Lower lobe of right lung (tissue), 2 donors: ENCODE measurements at regions not wholly inside any gene's neighbourhood (a gene's known extent, or its start where the extent isn't known, plus 50 kb on each side); places are given as distances from the start of the nearest gene placed in this dataset.
"Not testable (repeated sequence)": the region's sequence is repeated elsewhere in the genome, so short reads cannot be mapped to it uniquely, and the experiment has no call there.

Source experiments
- ATAC-seq, 2 donors: fragments of 200-7000 bp; cut with Tn5 transposase; one replicate each; pipeline ENCODE4 v1.9.1; 2020 to 2022; ENCODE audit warnings: mild to moderate bottlenecking in 2 of 2, moderate library complexity in 2 of 2
- DNase-seq: peaks from one replicate; pipeline ENCODE4 v3.0.0-alpha.2; 2020
- H3K27ac ChIP-seq: fragments of 200-600 bp; one replicate; pipeline ENCODE4 v1.8.0; 2022
- H3K27me3 ChIP-seq: fragments of 200-600 bp; one replicate; pipeline ENCODE4 v1.8.0; 2022; ENCODE audit warnings: low read depth
- H3K36me3 ChIP-seq: fragments of 200-600 bp; one replicate; pipeline ENCODE4 v1.8.0; 2022; ENCODE audit warnings: mild to moderate bottlenecking
- H3K4me1 ChIP-seq: fragments of 200-600 bp; one replicate; pipeline ENCODE4 v1.8.0; 2022
- H3K4me3 ChIP-seq: fragments of 200-600 bp; one replicate; pipeline ENCODE4 v1.8.0; 2022; ENCODE audit warnings: mild to moderate bottlenecking
- H3K9me3 ChIP-seq: fragments of 200-600 bp; one replicate; pipeline ENCODE4 v1.8.0; 2022
- intact Hi-C: fragments of 100-400 bp; cut with DNase I; formaldehyde crosslinking; loops from one replicate; pipeline ENCODE4 v1.11.0; 2022
- TF ChIP-seq, protein P1 (sequence below): fragments of 200-600 bp; IDR thresholded peaks from one replicate; pipeline ENCODE4 v1.8.0; 2022; ENCODE audit warnings: antibody characterized with exemption, mild to moderate bottlenecking
- donor health status: DM: no; HTN: yes; CAD: no; lungs with severe emphysema.

GRCh38 chr3:102718651-102719050 is 283.8 kb downstream of the ZPLD1 start:
- Histone ChIP-seq H3K36me3 (no peaks in the 10 kb centered on the region), H3K27ac (no peak overlapping the region), H3K4me3 (no peak overlapping the region), H3K4me1 (no peaks in the 10 kb centered on the region), H3K9me3 (no peaks in the 10 kb centered on the region), H3K27me3 (no peaks in the 10 kb centered on the region)
- no peak for ATAC-seq
- TF ChIP-seq, protein P1, sequence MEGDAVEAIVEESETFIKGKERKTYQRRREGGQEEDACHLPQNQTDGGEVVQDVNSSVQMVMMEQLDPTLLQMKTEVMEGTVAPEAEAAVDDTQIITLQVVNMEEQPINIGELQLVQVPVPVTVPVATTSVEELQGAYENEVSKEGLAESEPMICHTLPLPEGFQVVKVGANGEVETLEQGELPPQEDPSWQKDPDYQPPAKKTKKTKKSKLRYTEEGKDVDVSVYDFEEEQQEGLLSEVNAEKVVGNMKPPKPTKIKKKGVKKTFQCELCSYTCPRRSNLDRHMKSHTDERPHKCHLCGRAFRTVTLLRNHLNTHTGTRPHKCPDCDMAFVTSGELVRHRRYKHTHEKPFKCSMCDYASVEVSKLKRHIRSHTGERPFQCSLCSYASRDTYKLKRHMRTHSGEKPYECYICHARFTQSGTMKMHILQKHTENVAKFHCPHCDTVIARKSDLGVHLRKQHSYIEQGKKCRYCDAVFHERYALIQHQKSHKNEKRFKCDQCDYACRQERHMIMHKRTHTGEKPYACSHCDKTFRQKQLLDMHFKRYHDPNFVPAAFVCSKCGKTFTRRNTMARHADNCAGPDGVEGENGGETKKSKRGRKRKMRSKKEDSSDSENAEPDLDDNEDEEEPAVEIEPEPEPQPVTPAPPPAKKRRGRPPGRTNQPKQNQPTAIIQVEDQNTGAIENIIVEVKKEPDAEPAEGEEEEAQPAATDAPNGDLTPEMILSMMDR, result no peak
- no peak for DNase-seq
- intact Hi-C loops, result no loop called here

DNA sequence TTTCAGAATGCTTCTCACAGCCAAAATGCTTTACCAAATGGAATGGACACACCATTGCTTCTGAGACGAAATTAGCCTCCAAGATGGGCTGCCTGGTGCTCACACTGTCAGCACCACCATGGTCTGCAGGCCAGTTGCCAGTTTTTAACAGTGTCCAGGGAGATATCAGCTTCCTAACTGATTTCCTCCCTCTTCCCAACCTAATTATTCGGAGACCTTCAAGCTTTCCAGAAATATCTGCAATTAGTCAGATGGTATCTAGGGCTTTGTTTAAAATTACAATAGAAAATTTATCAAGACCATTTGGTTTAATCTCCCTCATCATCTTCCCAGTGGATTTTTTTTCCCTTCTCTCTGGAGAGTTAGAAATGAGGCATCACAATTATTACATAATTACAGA is 287.5 kb downstream of the ZPLD1 start:
- Histone ChIP-seq H3K4me3 (no peak overlapping the region), H3K4me1 (no peaks in the 10 kb centered on the region), H3K9me3 (no peaks in the 10 kb centered on the region), H3K27me3 (no peaks in the 10 kb centered on the region), H3K36me3 (no peaks in the 10 kb centered on the region), H3K27ac (no peak overlapping the region)
- DNase-seq, result no peak
- intact Hi-C loops, result no loop called here
- TF ChIP-seq, protein P1, result no peak
- no peak for ATAC-seq

GRCh38 chr3:102727340-102727739 is 292.5 kb downstream of the ZPLD1 start:
- Histone ChIP-seq H3K4me1 (no peaks in the 10 kb centered on the region), H3K36me3 (no peaks in the 10 kb centered on the region), H3K4me3 (no peak overlapping the region), H3K9me3 (no peaks in the 10 kb centered on the region), H3K27me3 (no peaks in the 10 kb centered on the region), H3K27ac (no peak overlapping the region)
- DNase-seq (no peak), ATAC-seq (no peak)
- intact Hi-C loops, result no loop called here
- TF ChIP-seq, protein P1, result no peak

DNA sequence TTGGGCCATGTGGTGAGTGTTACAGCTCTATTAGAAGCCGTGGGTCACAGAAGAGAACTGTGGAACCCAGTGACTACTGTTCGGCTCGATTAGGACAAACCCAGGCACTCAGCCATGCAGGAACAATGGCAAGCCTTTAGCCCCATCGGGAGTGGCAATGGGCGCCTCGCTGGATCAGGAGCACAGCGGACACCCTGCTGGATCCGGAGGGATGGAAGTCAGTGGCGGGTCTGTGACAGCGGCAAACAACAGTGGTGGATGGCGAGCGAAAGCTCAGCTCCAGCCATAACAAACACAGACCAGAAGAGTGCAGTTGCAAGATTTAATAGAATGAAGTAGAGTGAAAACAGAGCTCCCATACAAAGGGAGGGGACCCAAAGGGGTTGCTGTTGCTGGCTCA is 297.8 kb downstream of the ZPLD1 start:
- H3K4me1 ChIP-seq, ATAC-seq, H3K27me3 ChIP-seq, H3K9me3 ChIP-seq, H3K36me3 ChIP-seq, DNase-seq, intact Hi-C loops, H3K27ac ChIP-seq, H3K4me3 ChIP-seq: not testable (repeated sequence)

DNA sequence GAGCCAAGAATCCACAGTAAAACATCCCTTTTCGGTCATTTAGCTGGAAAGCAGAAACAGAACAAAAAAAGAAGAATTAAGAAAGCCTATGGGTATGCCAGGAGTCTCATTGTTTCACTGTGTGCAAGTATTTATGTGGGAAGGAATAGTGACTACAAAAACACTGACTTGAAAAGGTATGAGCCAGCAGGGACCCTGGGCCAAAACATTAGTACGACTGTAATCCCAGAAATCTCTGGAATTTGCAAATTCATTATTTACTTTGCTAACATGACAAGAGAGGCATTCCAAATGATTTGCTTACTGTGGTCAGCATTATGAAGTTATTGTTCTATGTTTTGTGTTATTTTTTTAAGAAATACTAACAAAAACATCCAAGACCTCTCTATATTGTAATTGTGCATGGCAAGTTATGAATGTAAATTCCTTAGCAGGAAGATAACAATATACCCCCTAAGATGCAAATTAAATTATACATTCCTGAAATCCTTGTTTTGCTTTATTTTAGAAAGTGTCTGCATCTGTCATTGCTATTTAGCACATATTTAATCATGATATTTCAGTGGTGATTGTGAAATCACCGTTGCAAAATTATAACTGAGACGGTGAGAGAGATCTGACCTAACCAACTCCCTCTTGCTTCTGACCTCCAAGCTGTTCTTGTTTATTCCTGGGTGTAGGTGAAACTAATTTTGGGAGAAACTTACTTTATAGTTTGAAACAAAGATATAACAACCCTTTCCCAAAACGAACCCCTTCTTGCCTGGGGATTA is 299.2 kb downstream of the ZPLD1 start:
- no peak for DNase-seq
- Histone ChIP-seq H3K4me1 (peaks cover 5% of the 10 kb centered on the region), H3K27ac (no peak overlapping the region)

DNA sequence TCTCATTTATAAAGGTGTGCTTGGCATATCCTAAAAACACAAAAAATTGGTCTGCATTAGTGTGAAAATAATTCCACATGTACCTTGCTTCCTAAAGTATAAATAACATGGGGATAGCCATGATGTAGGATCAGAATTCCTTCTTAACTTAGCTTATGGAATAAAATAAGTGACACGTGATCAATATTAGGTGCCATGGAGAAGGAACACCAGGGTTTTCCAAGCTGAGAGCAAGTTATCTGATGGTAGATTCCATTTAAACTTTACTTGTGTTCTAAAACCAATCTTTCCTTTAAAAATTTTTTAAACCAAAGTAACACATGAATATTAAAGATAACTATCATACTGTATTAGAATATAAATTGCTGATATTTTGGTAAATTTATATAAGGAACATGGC is 300.5 kb downstream of the ZPLD1 start:
- H3K27me3 ChIP-seq, result no peaks in the 10 kb centered on the region
- H3K9me3 ChIP-seq, result no peaks in the 10 kb centered on the region
- intact Hi-C loops, result no loop called here
- no peak overlapping the region for H3K4me3 ChIP-seq
- TF ChIP-seq, protein P1, result no peak
- ATAC-seq (no peak), DNase-seq (no peak)
- peaks cover 5% of the 10 kb centered on the region for H3K4me1 ChIP-seq
- H3K36me3 ChIP-seq, result no peaks in the 10 kb centered on the region
- H3K27ac ChIP-seq, result no peak overlapping the region

More for the DNA sequence above, 299.2 kb downstream of the ZPLD1 start:
- Histone ChIP-seq H3K4me3 (no peak overlapping the region), H3K36me3 (no peaks in the 10 kb centered on the region), H3K27me3 (no peaks in the 10 kb centered on the region), H3K9me3 (no peaks in the 10 kb centered on the region)
- TF ChIP-seq, protein P1, result no peak
- intact Hi-C loops, result no loop called here
- peak in 1 of 2 donors; percentile 23 for ATAC-seq
